WTC11 (cell line): ENCODE measurements at regions not wholly inside any gene's neighbourhood (a gene's known extent, or its start where the extent isn't known, plus 50 kb on each side); places are given as distances from the start of the nearest gene placed in this dataset.

Source experiments
- ATAC-seq: fragments of 200-7000 bp; cut with Tn5 transposase; 2 replicates; pipeline ENCODE4 v1.10.0; 2021; ENCODE audit warnings: mild to moderate bottlenecking, moderate library complexity
- CTCF ChIA-PET: fragments of 300-600 bp; sonication (Branson Sonifier 250); formaldehyde crosslinking; loops from one replicate; lab custom pipeline; 2021; ENCODE audit warnings: antibody characterized with exemption; lab: Charles Lee
- POLR2A ChIA-PET: fragments of 350-600 bp; sonication (Branson Sonifier 250); formaldehyde crosslinking; loops from one replicate; lab custom pipeline; 2021; ENCODE audit warnings: antibody characterized with exemption; lab: Charles Lee
- DNase-seq: peaks from one replicate; pipeline ENCODE4 v3.0.0; 2021; ENCODE audit warnings: low spot score
- H3K27ac Mint-ChIP-seq: 2 replicates; pipeline ENCODE4 v1.8.0; 2021; ENCODE audit warnings: mixed read lengths
- H3K27me3 Mint-ChIP-seq: 2 replicates; pipeline ENCODE4 v1.8.0; 2021; ENCODE audit warnings: low read depth, mild to moderate bottlenecking, moderate library complexity, mixed read lengths
- H3K36me3 Mint-ChIP-seq: 2 replicates; pipeline ENCODE4 v1.8.0; 2021; ENCODE audit warnings: mixed read lengths
- H3K4me1 Mint-ChIP-seq: 2 replicates; pipeline ENCODE4 v1.8.0; 2022; ENCODE audit warnings: mixed read lengths
- H3K4me3 Mint-ChIP-seq: 2 replicates; pipeline ENCODE4 v1.8.0; 2021; ENCODE audit warnings: mild to moderate bottlenecking, moderate library complexity, mixed read lengths
- H3K9me3 Mint-ChIP-seq: 2 replicates; pipeline ENCODE4 v1.8.0; 2021; ENCODE audit warnings: mixed read lengths
- ELF4 ChIP-seq: sonication (generic); formaldehyde crosslinking; IDR thresholded peaks from 2 replicates; pipeline ENCODE4 v1.8.1; 2022; ENCODE audit warnings: low read depth, mild to moderate bottlenecking, moderate library complexity, missing genetic modification reagents
- EMX1 ChIP-seq: fragments of 250-450 bp; sonication (Bioruptor Pico); IDR thresholded peaks from 2 replicates; pipeline ENCODE4 v1.8.0; 2021; ENCODE audit warnings: mild to moderate bottlenecking
- ETV6 ChIP-seq: sonication (generic); formaldehyde crosslinking; IDR thresholded peaks from 2 replicates; pipeline ENCODE4 v1.8.1; 2022; ENCODE audit warnings: mild to moderate bottlenecking, missing genetic modification reagents
- HMGA2 ChIP-seq: fragments of 250-450 bp; sonication (Bioruptor Pico); IDR thresholded peaks from 2 replicates; pipeline ENCODE4 v1.4.0; 2021; ENCODE audit warnings: mild to moderate bottlenecking, moderate library complexity
- JAZF1 ChIP-seq: fragments of 250-450 bp; sonication (Bioruptor Pico); IDR thresholded peaks from 2 replicates; pipeline ENCODE4 v1.9.0; 2021; ENCODE audit warnings: moderate library complexity, mild to moderate bottlenecking, inconsistent platforms
- NR2C2 ChIP-seq: sonication (generic); formaldehyde crosslinking; IDR thresholded peaks from 2 replicates; pipeline ENCODE4 v1.8.0; 2022; ENCODE audit warnings: mild to moderate bottlenecking, missing genetic modification reagents
- TEAD4 ChIP-seq: sonication (generic); formaldehyde crosslinking; IDR thresholded peaks from 2 replicates; pipeline ENCODE4 v1.8.0; 2022; ENCODE audit warnings: mild to moderate bottlenecking, missing genetic modification reagents
- ZNF121 ChIP-seq: sonication (generic); formaldehyde crosslinking; IDR thresholded peaks from 2 replicates; pipeline ENCODE4 v1.8.0; 2023; ENCODE audit warnings: missing genetic modification reagents
- ZNF138 ChIP-seq: sonication (generic); formaldehyde crosslinking; conservative IDR thresholded peaks from 2 replicates; pipeline ENCODE4 v1.8.1; 2022; ENCODE audit warnings: mild to moderate bottlenecking, moderate library complexity, missing genetic modification reagents
- ZNF219 ChIP-seq: sonication (generic); formaldehyde crosslinking; IDR thresholded peaks from 2 replicates; pipeline ENCODE4 v1.8.0; 2023; ENCODE audit warnings: missing genetic modification reagents, mild to moderate bottlenecking, borderline replicate concordance
- ZNF263 ChIP-seq: sonication (generic); formaldehyde crosslinking; IDR thresholded peaks from 2 replicates; pipeline ENCODE4 v1.8.1; 2022; ENCODE audit warnings: low read depth, mild to moderate bottlenecking, moderate library complexity, missing genetic modification reagents
- ZNF423 ChIP-seq: fragments of 250-450 bp; sonication (Bioruptor Pico); IDR thresholded peaks from 2 replicates; pipeline ENCODE4 v2.1.2; 2022; ENCODE audit warnings: mild to moderate bottlenecking, moderate library complexity
- ZNF671 ChIP-seq: fragments of 250-450 bp; sonication (Bioruptor Pico); IDR thresholded peaks from 2 replicates; pipeline ENCODE4 v1.8.0; 2021; ENCODE audit warnings: mild to moderate bottlenecking
- TF ChIP-seq, protein P1 (sequence below): sonication (generic); formaldehyde crosslinking; IDR thresholded peaks from 2 replicates; pipeline ENCODE4 v1.8.1; 2022; ENCODE audit warnings: mild to moderate bottlenecking, missing genetic modification reagents, moderate library complexity, borderline replicate concordance
- TF ChIP-seq, protein P2 (sequence below): sonication (generic); formaldehyde crosslinking; IDR thresholded peaks from 2 replicates; pipeline ENCODE4 v1.8.0; 2022; ENCODE audit warnings: missing genetic modification reagents
- TF ChIP-seq, protein P3 (sequence below): sonication (generic); formaldehyde crosslinking; IDR thresholded peaks from 2 replicates; pipeline ENCODE4 v1.8.1; 2022; ENCODE audit warnings: low read depth, mild to moderate bottlenecking, moderate library complexity, missing genetic modification reagents, borderline replicate concordance
- TF ChIP-seq, protein P4 (sequence below): sonication (generic); formaldehyde crosslinking; IDR thresholded peaks from 2 replicates; pipeline ENCODE4 v1.8.1; 2022; ENCODE audit warnings: low read depth, missing genetic modification reagents, borderline replicate concordance
- TF ChIP-seq, protein P5 (sequence below): fragments of 250-450 bp; sonication (Bioruptor Pico); IDR thresholded peaks from 2 replicates; pipeline ENCODE4 v1.9.0; 2021; ENCODE audit warnings: moderate library complexity, mild to moderate bottlenecking, inconsistent platforms, borderline replicate concordance
- TF ChIP-seq, protein P6 (sequence below): fragments of 250-450 bp; sonication (Bioruptor Pico); IDR thresholded peaks from 2 replicates; pipeline ENCODE4 v1.8.0; 2021; ENCODE audit warnings: mild to moderate bottlenecking

DNA sequence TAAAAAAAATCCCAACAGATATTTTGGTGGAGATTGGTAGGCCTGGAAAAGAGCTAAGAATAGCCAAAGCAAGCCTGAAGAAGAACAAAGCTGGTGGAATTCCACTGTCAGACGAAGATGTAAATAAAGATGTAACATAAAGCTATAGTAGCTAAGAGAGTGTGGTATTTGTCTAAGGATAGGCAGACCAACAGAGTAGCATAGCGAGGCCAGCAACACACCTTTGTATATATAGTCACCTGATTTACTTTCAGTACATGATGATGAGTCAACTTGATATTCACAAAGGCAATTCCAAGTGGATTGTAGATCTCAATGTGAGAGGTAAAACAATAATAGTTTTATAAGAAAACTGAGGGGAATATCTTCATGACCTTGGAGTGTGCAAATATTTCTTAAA is 53.6 kb upstream of the SYN2 start:
- no peak for ATAC-seq
- ChIA-PET CTCF (interaction anchor here (1.1 kb wide), 1 partner anchor 96 kb away, joined by 3 read pairs; no protein-coding TSS in a partner anchor), POLR2A (no interaction called here)
- Mint-ChIP-seq H3K4me1 (no peaks in the 10 kb centered on the region), H3K27ac (no peak overlapping the region), H3K27me3 (no peaks in the 10 kb centered on the region; the same call in 1 of the 2 replicates), H3K4me3 (no peak overlapping the region), H3K9me3 (no peaks in the 10 kb centered on the region), H3K36me3 (no peaks in the 10 kb centered on the region)
- no peak for DNase-seq
- TF ChIP-seq, protein P1, sequence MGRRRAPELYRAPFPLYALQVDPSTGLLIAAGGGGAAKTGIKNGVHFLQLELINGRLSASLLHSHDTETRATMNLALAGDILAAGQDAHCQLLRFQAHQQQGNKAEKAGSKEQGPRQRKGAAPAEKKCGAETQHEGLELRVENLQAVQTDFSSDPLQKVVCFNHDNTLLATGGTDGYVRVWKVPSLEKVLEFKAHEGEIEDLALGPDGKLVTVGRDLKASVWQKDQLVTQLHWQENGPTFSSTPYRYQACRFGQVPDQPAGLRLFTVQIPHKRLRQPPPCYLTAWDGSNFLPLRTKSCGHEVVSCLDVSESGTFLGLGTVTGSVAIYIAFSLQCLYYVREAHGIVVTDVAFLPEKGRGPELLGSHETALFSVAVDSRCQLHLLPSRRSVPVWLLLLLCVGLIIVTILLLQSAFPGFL (CRISPR knock-in tag): no peak
- TF ChIP-seq, protein P2, sequence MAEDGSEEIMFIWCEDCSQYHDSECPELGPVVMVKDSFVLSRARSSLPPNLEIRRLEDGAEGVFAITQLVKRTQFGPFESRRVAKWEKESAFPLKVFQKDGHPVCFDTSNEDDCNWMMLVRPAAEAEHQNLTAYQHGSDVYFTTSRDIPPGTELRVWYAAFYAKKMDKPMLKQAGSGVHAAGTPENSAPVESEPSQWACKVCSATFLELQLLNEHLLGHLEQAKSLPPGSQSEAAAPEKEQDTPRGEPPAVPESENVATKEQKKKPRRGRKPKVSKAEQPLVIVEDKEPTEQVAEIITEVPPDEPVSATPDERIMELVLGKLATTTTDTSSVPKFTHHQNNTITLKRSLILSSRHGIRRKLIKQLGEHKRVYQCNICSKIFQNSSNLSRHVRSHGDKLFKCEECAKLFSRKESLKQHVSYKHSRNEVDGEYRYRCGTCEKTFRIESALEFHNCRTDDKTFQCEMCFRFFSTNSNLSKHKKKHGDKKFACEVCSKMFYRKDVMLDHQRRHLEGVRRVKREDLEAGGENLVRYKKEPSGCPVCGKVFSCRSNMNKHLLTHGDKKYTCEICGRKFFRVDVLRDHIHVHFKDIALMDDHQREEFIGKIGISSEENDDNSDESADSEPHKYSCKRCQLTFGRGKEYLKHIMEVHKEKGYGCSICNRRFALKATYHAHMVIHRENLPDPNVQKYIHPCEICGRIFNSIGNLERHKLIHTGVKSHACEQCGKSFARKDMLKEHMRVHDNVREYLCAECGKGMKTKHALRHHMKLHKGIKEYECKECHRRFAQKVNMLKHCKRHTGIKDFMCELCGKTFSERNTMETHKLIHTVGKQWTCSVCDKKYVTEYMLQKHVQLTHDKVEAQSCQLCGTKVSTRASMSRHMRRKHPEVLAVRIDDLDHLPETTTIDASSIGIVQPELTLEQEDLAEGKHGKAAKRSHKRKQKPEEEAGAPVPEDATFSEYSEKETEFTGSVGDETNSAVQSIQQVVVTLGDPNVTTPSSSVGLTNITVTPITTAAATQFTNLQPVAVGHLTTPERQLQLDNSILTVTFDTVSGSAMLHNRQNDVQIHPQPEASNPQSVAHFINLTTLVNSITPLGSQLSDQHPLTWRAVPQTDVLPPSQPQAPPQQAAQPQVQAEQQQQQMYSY: no peak

DNA sequence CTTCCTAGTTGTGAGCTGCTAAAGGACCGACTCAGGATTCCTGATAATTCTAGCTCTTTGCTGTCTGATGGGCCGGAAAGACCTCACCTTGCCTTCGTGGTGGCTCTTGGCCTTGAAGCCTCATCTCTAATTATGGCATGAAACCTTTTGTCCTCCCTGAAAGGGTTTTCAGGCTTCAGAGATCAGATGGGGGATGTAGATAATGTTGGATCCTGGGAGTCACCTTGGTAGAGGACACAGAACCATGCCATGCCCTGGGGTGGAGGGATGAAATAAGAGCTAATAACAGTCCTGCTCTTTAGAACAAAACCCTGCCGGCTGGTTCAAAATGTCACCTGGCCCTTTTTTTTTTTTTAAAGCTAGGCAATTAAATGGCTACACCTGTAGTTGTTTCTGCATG is 50.8 kb upstream of the SYN2 start:
- POLR2A ChIA-PET: no interaction called here
- ATAC-seq: no peak
- CTCF ChIA-PET: interaction anchor here (0.8 to 4.7 kb wide), 5 partner anchors 9 to 184 kb away, joined by 3 to 36 read pairs (median 3); partner anchors contain the start of gene TAMM41

More for the DNA sequence above, 50.8 kb upstream of the SYN2 start:
- Mint-ChIP-seq H3K36me3 (no peaks in the 10 kb centered on the region), H3K4me1 (no peaks in the 10 kb centered on the region), H3K4me3 (no peak overlapping the region), H3K27ac (no peak overlapping the region), H3K27me3 (no peaks in the 10 kb centered on the region), H3K9me3 (no peaks in the 10 kb centered on the region)
- TF ChIP-seq, protein P3, sequence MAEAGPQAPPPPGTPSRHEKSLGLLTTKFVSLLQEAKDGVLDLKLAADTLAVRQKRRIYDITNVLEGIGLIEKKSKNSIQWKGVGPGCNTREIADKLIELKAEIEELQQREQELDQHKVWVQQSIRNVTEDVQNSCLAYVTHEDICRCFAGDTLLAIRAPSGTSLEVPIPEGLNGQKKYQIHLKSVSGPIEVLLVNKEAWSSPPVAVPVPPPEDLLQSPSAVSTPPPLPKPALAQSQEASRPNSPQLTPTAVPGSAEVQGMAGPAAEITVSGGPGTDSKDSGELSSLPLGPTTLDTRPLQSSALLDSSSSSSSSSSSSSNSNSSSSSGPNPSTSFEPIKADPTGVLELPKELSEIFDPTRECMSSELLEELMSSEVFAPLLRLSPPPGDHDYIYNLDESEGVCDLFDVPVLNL (CRISPR knock-in tag): no peak
- TF ChIP-seq ZNF671 (CRISPR knock-in tag): no peak
- no peak for TF ChIP-seq EMX1 (CRISPR knock-in tag)
- no peak for TF ChIP-seq HMGA2 (CRISPR knock-in tag)
- no peak for TF ChIP-seq ZNF263
- TF ChIP-seq, protein P4, sequence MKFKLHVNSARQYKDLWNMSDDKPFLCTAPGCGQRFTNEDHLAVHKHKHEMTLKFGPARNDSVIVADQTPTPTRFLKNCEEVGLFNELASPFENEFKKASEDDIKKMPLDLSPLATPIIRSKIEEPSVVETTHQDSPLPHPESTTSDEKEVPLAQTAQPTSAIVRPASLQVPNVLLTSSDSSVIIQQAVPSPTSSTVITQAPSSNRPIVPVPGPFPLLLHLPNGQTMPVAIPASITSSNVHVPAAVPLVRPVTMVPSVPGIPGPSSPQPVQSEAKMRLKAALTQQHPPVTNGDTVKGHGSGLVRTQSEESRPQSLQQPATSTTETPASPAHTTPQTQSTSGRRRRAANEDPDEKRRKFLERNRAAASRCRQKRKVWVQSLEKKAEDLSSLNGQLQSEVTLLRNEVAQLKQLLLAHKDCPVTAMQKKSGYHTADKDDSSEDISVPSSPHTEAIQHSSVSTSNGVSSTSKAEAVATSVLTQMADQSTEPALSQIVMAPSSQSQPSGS (CRISPR knock-in tag): no peak
- no peak for TF ChIP-seq JAZF1
- no peak for TF ChIP-seq ZNF138 (CRISPR knock-in tag)
- TF ChIP-seq, protein P5, sequence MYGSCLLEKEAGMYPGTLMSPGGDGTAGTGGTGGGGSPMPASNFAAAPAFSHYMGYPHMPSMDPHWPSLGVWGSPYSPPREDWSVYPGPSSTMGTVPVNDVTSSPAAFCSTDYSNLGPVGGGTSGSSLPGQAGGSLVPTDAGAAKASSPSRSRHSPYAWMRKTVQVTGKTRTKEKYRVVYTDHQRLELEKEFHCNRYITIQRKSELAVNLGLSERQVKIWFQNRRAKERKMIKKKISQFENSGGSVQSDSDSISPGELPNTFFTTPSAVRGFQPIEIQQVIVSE: no peak
- TF ChIP-seq ZNF219 (CRISPR knock-in tag): no peak
- TF ChIP-seq ELF4 (CRISPR knock-in tag): no peak
- TF ChIP-seq ZNF121 (CRISPR knock-in tag): no peak
- no peak for TF ChIP-seq ETV6 (CRISPR knock-in tag)
- TF ChIP-seq TEAD4 (CRISPR knock-in tag): no peak
- no peak for TF ChIP-seq NR2C2 (CRISPR knock-in tag)
- TF ChIP-seq, protein P1 (CRISPR knock-in tag): no peak
- TF ChIP-seq, protein P6, sequence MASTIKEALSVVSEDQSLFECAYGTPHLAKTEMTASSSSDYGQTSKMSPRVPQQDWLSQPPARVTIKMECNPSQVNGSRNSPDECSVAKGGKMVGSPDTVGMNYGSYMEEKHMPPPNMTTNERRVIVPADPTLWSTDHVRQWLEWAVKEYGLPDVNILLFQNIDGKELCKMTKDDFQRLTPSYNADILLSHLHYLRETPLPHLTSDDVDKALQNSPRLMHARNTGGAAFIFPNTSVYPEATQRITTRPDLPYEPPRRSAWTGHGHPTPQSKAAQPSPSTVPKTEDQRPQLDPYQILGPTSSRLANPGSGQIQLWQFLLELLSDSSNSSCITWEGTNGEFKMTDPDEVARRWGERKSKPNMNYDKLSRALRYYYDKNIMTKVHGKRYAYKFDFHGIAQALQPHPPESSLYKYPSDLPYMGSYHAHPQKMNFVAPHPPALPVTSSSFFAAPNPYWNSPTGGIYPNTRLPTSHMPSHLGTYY (CRISPR knock-in tag): no peak
- TF ChIP-seq ZNF423: no peak
- DNase-seq: no peak
